IPS DF 4.7 (cell line): ENCODE measurements at regions not wholly inside any gene's neighbourhood (a gene's known extent, or its start where the extent isn't known, plus 50 kb on each side); places are given as distances from the start of the nearest gene placed in this dataset.

Experiments
- DNase-seq: peaks from one replicate; pipeline ENCODE4 v3.0.0-alpha.2; 2013; ENCODE audit warnings: low spot score; ENCODE audit errors: extremely low read depth

- DNase-seq: no peak
Observed at GRCh38 chr16:7017006-7017662, 315.5 kb upstream of the RBFOX1 start.

- no peak for DNase-seq
Observed at GRCh38 chr16:7014756-7015155, 317.9 kb upstream of the RBFOX1 start.

GRCh38 chr16:7013990-7014389, 318.7 kb upstream of the RBFOX1 start:
- no peak for DNase-seq

GRCh38 chr16:7004266-7004665, 328.4 kb upstream of the RBFOX1 start:
- no peak for DNase-seq

GRCh38 chr16:6993544-6993943, 339.1 kb upstream of the RBFOX1 start:
- DNase-seq: no peak

- no peak for DNase-seq
Observed at GRCh38 chr16:6988846-6989245, 343.8 kb upstream of the RBFOX1 start.

- DNase-seq: no peak
Observed at GRCh38 chr16:6977916-6978315, 354.7 kb upstream of the RBFOX1 start.

GRCh38 chr16:6977291-6977690, 355.4 kb upstream of the RBFOX1 start:
- no peak for DNase-seq

GRCh38 chr16:6976716-6977115, 355.9 kb upstream of the RBFOX1 start:
- no peak for DNase-seq

- no peak for DNase-seq
Observed at GRCh38 chr16:6970171-6970857, 362.3 kb upstream of the RBFOX1 start.

GRCh38 chr16:6969594-6969993, 363.1 kb upstream of the RBFOX1 start:
- DNase-seq: no peak

GRCh38 chr16:6967796-6968320, 364.8 kb upstream of the RBFOX1 start:
- DNase-seq: no peak

- DNase-seq: no peak
Observed at GRCh38 chr16:6966925-6967324, 365.7 kb upstream of the RBFOX1 start.

GRCh38 chr16:6964679-6965078, 368.0 kb upstream of the RBFOX1 start:
- no peak for DNase-seq

GRCh38 chr16:6961704-6962103, 370.9 kb upstream of the RBFOX1 start:
- DNase-seq: no peak

- no peak for DNase-seq
Observed at GRCh38 chr16:6958184-6958583, 374.5 kb upstream of the RBFOX1 start.

GRCh38 chr16:6957681-6958080, 375.0 kb upstream of the RBFOX1 start:
- no peak for DNase-seq

GRCh38 chr16:6956511-6956910, 376.1 kb upstream of the RBFOX1 start:
- DNase-seq: no peak

- DNase-seq: no peak
Observed at GRCh38 chr16:6955303-6955702, 377.3 kb upstream of the RBFOX1 start.

GRCh38 chr16:6949240-6949639, 383.4 kb upstream of the RBFOX1 start:
- DNase-seq: no peak

GRCh38 chr16:6947291-6947690, 385.4 kb upstream of the RBFOX1 start:
- no peak for DNase-seq

- DNase-seq: no peak
Observed at GRCh38 chr16:6946802-6947201, 385.8 kb upstream of the RBFOX1 start.

GRCh38 chr16:6946106-6946505, 386.5 kb upstream of the RBFOX1 start:
- no peak for DNase-seq
